GM19397 (cell line): ENCODE measurements at regions not wholly inside any gene's neighbourhood (a gene's known extent, or its start where the extent isn't known, plus 50 kb on each side); places are given as distances from the start of the nearest gene placed in this dataset.

Experiments used
- ATAC-seq: cut with Tn5 transposase; IDR thresholded peaks from one replicate; pipeline ENCODE4 v1.9.1; 2021; ENCODE audit warnings: mild to moderate bottlenecking, moderate library complexity; ENCODE audit not compliant: unreplicated experiment

DNA sequence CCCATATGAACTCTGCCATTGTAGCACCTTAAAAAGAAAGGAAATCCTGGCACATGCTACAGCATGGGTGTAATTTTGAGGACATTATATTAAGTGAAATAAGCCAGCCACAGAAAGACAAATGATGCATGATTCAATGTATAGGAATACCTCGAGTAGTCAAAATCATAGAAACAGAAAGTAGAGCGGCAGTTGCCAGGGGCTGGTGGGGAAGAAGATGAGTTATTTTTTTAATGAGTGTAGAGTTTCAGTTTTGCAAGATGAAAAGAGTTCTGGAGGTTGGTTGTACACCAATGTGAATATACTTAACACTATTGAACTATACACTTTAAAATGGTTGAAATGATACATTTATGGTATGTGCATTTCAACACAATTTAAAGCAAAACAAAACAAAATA, 133.0 kb downstream of the ZDHHC21 start:
- ATAC-seq, result no peak

DNA sequence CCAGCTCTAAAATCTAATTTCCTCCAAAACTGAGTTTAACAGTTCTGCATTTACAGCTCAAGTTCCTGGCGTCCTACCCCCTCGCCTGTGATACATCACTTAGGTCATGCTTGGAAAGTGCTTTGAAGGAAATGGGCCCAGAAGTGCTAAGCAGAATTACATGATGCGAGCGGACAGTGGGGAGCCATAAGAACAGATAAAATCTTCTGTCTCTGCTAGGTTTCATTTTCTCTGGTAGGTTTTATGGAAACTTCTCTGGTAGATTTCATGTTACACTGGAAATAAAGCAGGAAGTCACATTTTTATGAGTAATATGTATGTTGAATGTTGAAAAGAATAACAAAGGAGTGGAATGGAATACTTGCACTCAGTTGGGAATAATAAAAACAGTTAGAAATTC, 138.3 kb downstream of the ZDHHC21 start:
- no peak for ATAC-seq

- no peak for ATAC-seq
Observed at GRCh38 chr9:14547245-14548060, 145.8 kb downstream of the ZDHHC21 start.

DNA sequence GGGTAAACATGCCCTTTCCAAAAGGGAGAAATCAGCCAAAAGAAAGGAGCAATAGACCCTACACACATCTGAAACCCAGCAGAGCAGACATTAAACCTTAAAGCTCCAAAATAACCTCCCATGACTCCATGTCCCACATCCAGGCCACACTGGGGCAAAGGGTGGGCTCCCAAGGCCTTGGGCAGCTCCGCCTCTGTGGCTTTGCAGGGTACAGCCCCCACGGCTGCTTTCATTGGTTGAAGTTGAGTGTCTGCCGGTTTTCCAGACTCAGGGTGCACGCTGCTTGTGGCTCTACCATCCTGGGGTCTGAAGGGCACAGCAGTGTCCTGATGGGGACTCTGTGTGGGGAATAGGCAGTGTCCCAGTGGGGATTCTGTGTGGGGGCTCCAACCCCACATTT, 146.5 kb downstream of the ZDHHC21 start:
- no peak for ATAC-seq

DNA sequence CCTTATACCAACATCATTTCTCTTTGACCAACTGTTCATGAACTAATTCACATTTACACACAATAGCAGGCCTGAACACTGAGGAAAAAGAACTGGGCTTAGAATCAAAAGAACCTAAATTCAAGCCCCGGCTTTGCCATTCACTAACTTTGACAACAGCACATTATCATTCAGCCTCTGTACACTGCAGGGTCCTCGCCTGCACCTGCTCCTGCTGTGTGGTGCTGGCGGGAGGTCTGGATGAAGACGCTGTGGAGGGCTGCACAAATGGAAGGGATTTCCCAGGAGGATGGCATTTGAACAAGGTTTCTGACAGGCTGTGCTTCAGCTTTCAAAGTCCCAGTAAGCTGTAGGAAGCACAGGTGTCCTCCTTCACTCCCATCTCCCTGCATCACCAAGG, 151.2 kb downstream of the ZDHHC21 start:
- ATAC-seq, result no peak

- no peak for ATAC-seq
Observed at GRCh38 chr9:14538526-14538925, 154.7 kb downstream of the ZDHHC21 start.

DNA sequence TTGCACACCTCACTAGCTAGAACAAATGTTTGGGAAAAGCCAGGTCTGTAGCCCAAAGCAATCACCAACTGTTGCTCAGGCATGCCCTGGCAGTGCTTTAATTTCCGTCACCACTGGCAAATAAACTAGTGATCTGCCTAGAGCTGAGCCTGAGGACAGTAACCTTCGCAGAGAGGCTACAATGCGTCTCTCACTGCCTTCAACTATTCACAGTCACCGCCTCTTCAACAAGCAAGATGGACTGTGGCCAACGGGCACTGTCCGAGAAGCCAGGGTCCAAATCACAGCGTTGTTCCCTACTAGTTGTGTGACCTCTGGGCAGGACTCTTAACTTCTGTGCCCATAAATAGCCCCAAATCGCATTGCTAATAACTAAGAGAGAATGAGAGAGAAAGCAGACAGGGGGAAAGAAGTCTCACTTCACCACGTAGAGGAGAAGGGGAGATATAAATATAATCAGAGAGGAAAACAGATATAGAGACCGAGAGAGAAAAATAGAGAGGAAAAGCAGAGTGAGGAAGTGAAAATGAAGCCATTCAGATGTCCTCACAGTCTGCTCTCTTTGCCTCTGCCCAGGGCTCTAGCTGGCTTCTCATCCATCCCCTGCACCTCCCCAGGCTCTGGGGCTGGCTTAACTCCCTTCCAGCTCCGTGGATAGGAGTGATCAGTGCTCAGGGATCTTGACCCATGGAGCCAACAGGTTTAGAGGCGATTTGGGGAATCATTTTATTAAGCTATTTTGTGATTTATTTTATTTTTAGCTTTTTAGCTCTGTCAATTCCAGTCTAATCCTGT, 157.9 kb downstream of the ZDHHC21 start:
- no peak for ATAC-seq

DNA sequence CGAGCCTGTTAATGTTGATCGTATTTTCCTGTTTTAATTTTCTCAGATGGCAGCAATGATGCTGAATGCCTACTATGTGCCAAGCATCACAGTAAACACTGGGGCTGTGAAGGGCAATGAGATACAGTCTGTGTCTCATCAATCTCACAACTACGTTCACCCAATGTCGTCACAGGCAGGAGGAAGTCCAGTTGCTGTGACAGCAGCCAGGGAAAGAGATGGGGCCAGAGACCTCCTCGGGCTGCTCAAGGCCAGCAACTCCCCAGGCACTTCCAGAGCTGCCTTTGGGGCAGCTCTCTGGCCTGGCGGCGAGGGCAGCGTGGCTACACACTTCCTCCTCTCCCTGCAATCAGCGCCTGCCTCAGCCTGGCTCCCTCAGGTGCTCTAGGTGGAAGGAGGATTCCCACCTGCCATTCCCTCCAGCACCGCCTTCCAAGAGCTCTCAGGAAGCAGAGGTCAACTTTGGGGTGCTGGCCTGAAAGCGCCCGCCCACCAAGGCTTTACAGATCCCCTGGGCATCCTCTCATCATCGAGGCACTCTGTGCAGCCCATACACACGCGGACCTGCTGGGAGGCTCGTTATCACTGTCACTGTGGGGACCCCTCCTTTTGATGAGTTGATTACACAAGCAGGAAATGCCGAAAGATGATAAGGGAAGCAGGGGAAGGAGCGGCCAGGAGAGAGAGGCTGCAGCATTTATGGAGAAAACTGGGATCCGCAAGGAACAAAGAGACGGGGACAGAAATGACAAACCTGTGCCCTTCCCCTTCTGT, 159.2 kb downstream of the ZDHHC21 start:
- ATAC-seq, result no peak

DNA sequence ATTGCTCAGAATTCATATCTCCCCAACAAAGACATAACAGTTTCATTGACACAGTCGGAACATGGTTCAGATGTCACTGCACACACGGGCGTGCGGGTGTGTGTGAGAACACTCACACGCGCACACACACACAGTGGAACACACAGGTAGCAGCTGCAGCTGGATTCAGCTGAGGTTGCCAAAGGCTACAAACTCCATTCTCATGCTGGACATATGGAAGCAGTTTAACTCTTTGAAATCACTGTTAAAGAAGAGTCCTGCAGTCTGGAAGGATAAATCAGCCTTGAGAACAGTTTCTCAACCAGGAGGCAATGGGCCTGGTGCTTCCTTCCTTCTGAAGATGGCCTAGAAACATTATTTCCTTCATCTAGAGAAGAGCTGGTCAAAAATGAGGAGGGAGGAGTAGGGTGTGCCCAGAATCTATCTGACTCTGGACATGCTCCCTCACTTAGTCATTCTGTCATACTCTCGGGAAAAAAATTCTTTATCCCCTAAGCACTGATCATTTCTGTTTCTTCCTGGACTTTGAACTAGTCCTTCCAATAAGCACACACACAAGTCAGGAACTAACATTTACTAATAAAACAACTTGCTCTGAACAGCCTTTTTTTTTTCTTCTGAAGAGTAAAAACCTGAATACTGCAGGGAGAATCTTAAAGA, 160.6 kb downstream of the ZDHHC21 start:
- ATAC-seq, result no peak

DNA sequence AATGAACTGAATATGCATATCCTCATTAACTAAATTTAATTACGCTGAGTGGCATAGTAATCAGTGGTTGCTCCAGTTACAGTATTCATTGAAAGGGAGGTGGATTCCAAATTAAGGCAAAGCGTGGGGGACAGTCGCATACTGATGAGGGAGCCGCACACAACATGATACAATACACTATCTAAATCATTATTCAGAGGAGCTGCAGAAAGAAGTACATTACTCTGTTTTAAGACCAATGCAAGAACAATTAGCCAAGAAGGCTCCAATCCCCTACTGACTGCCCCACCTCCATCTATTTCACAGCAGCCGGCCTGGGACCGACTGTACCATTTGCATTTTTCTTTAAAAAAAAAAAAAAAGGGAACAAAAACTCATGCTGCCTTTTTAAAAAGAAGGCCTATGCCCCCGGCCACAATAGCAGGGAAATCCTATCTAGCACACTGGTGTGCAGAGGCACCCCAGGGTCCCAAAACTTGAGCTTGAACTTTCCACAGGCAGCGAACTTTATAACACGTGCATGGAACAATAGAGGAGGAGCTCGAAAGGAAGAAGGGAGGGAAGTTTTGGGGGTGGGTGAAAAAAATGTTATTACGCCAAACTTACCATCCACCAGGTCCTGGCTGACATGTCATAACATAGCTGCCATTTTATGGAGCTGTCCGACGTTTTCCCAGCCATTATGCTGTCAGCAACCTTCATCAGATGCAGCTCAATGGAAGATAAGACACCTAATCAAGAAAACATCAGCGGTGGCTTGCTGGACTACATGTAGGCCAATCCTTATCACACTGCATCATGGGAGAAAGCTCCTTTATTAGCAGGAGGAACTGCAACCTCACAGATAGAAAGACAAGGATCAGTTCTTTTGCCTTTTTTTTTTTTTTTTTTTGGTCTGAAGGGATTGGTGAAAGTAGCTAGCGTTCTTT, 161.6 kb downstream of the ZDHHC21 start:
- no peak for ATAC-seq

DNA sequence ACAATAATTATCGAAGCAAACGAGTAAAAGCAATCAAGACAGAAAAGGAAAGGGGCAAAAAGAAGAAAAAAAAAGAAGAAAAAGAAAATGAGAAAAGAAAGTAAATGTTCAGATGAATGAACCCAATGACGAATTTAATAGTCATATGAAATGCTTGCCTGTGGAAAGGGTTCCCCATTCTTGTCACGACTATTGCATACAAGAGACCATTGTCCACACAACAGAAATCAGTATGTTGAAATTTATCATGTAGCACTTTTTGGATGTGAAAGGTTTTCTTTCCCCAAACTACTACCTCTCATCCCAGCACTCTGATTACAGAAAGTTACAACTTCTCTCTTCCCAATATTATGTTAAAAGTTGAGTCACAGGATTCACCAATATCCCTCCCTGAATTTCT, 162.4 kb downstream of the ZDHHC21 start:
- ATAC-seq, result no peak

DNA sequence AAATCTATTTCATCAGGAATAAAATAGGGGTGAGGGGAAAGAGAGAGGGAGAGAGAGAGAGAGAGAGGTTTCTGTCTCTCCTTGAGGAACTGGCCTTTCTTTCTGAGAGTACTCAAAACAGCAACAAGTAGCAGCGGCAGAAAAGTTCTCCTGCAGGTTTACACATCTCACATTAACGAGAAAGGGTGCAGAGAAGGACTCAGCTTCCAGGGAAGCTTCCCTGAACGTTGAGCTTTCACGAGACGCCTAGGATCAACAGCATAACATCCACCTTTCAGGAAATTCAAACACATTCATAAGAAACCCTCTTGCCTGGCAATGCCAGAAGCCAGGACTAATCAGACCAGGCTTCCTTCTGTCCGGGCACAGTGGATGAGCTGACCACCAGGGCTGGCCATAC, 162.9 kb downstream of the ZDHHC21 start:
- ATAC-seq, result no peak

GRCh38 chr9:14529629-14530028, 163.6 kb downstream of the ZDHHC21 start:
- no peak for ATAC-seq

DNA sequence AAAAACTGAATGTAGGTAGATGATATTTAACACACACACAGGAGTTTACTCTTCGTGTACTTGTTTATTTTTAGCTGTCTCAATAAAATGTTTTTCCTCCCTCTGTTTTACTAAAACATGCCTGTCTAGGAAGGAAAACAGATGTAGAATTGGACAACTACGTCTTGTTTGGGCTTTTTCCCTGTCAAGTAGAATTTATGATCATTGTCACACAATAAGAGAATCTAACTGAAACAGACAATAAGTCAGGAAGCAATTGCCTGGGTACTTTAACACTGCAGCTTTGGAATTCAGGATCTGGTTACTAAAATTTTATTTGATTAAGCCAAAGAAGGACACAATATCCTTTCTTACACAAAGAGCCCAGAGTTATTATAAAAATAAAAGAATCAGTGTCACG, 164.2 kb downstream of the ZDHHC21 start:
- ATAC-seq, result no peak

DNA sequence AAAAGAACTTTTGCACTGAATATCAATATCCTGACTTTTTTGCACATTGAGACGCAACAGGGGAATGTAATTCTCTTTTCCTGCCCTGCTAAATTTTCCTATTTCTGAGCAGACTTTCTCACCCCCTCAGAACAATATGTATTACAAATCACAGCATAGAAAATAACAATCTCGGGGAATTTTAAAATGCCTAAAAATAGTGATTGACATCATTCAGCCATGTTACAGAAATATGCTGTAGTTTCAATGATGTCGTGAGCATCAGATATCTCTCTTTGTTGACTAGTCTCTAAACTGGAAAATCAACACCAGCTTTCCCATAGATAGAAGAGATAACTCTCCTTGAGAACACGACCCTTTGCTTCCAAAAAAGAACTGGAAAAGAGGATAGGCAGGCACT, 166.7 kb downstream of the ZDHHC21 start:
- no peak for ATAC-seq

DNA sequence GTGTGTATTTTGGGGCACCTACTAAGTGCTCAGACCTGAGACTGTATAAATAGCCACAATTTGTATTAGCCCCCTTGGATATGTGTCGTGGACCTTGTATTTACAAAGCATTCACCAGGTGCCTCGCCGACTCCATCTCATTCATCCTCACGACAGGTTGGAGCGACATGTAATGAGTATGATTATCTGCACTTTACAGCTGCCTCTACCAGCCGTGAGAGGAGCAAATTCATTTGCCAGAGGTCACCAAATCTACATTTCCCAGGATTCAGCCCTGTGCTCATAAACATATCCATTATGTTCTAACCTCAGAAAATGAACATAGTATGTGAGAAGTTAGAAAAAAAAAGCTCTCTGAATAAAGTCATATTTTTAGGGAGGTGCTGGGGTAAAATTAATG, 167.4 kb downstream of the ZDHHC21 start:
- ATAC-seq, result no peak

- ATAC-seq, result no peak
Observed at GRCh38 chr9:14524873-14525515, 168.2 kb downstream of the ZDHHC21 start.

DNA sequence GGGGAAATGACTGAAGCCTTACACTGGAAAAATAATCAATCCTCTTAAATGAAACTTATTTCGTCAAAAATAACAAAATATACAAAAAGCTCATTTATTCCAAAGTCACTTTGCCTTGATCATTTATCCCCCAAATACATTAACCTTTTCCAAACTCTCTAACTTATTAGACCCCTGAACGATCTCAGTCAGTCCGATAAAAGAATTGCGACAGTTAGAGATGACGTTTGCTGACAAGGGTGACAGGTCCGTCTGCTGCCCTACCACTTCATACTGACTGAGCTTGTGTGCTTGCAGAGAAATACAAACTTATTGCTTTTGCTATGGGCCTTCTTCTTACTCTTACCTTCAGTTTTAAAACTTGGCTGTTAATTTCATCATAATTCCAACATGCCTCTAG, 169.7 kb downstream of the ZDHHC21 start:
- no peak for ATAC-seq

DNA sequence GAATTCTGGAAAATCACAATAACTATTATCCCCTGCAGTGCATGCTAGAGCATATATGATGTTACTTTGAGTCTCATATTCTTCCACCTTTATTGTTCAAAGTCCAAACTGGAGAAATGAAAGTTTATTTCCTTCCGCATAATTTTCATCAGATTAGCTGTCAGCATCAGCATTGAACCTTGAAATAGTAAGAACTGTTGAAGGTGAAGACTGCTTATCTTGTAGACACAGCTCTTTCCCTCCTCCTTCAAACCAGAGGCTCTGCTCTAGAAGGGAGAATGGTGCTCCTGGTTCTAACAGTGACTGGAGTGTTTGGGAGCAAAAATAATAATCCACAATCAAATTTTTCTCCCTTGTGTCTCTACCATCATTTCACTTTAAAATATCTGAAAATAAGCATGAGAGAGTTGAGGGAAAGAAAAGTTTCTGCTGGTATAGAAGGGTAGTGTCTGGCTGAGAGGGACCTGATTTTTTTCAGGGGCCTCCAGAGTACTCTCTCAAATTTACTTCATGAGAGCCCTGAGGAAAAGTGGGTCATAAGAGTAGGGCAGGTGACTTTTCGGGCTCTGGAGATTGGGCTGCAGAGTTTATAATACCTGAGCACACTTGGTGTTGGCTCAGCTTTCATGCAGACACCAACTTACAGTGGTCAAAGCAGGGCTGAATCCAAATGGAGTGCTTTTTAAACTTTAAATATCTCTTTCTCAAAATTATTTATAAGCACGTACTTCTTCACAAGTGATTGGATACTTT, 170.4 kb downstream of the ZDHHC21 start:
- no peak for ATAC-seq
